BJ (cell line): ENCODE measurements at regions not wholly inside any gene's neighbourhood (a gene's known extent, or its start where the extent isn't known, plus 50 kb on each side); places are given as distances from the start of the nearest gene placed in this dataset.

ENCODE experiments used
- CTCF ChIA-PET: fragments of 350-600 bp; formaldehyde crosslinking; extraction: SDS; loops from one replicate; lab custom pipeline; 2021; ENCODE audit warnings: antibody characterized with exemption, inconsistent platforms; lab: Yijun Ruan, JAX
- POLR2A ChIA-PET: fragments of 300-600 bp; sonication (Branson Sonifier 250); formaldehyde crosslinking; extraction: SDS; loops from one replicate; lab custom pipeline; 2021; ENCODE audit warnings: antibody characterized with exemption; lab: Charles Lee
- DNase-seq: peaks from one replicate; pipeline ENCODE4 v3.0.0-alpha.2; 2011; ENCODE audit warnings: low read depth
- H3K27me3 ChIP-seq: 2 replicates; pipeline ENCODE4 v1.6.0; 2011; ENCODE audit warnings: low read length; ENCODE audit not compliant: control insufficient read depth, insufficient read depth
- H3K36me3 ChIP-seq: 2 replicates; pipeline ENCODE4 v1.5.1; 2011; ENCODE audit warnings: low read length; ENCODE audit not compliant: control insufficient read depth, insufficient read depth
- H3K4me3 ChIP-seq: 2 replicates; pipeline ENCODE4 v1.5.1; 2011; ENCODE audit warnings: low read depth, mild to moderate bottlenecking, control low read depth, low read length
- CTCF ChIP-seq: IDR thresholded peaks from 2 replicates; pipeline ENCODE4 v1.5.1; 2011; ENCODE audit warnings: low read depth, mild to moderate bottlenecking, control low read depth, inconsistent platforms, low read length, moderate library complexity; ENCODE audit not compliant: insufficient read depth

- POLR2A ChIA-PET, result no interaction called here
- no peak for TF ChIP-seq CTCF
- no peaks in the 10 kb centered on the region for H3K36me3 ChIP-seq
- DNase-seq, result no peak
- H3K27me3 ChIP-seq, result peaks cover 2% of the 10 kb centered on the region
- CTCF ChIA-PET, result interaction anchor here (0.9 kb wide), 1 partner anchor 15 kb away, joined by 4 read pairs; no protein-coding TSS in a partner anchor
- no peak overlapping the region for H3K4me3 ChIP-seq
Observed at GRCh38 chr11:95699631-95700470, 89.7 kb downstream of the FAM76B start.

GRCh38 chr11:95698676-95699557, 90.7 kb downstream of the FAM76B start:
- H3K27me3 ChIP-seq, result no peaks in the 10 kb centered on the region; the same call in 1 of the 2 replicates
- TF ChIP-seq CTCF, result no peak
- no peak for DNase-seq
- H3K4me3 ChIP-seq, result no peak overlapping the region
- H3K36me3 ChIP-seq, result no peaks in the 10 kb centered on the region
- CTCF ChIA-PET, result interaction anchor here (1.0 kb wide), 1 partner anchor 44 kb away, joined by 3 read pairs; no protein-coding TSS in a partner anchor
- POLR2A ChIA-PET, result no interaction called here

GRCh38 chr11:95697614-95698408, 91.8 kb downstream of the FAM76B start:
- CTCF ChIA-PET, result interaction anchor here (0.8 to 1.0 kb wide), 2 partner anchors 43 to 510 kb away, joined by 3 read pairs; no protein-coding TSS in a partner anchor
- Histone ChIP-seq H3K4me3 (no peak overlapping the region), H3K36me3 (no peaks in the 10 kb centered on the region), H3K27me3 (no peaks in the 10 kb centered on the region; the same call in 1 of the 2 replicates)
- POLR2A ChIA-PET, result no interaction called here
- no peak for TF ChIP-seq CTCF
- no peak for DNase-seq

- no peak for TF ChIP-seq CTCF
- Histone ChIP-seq H3K36me3 (no peaks in the 10 kb centered on the region), H3K4me3 (no peak overlapping the region), H3K27me3 (no peaks in the 10 kb centered on the region; the same call in 1 of the 2 replicates)
- CTCF ChIA-PET, result interaction anchor here (1.0 to 1.3 kb wide), 3 partner anchors 11 to 543 kb away, joined by 3 to 4 read pairs (median 3); no protein-coding TSS in a partner anchor
- no peak for DNase-seq
- POLR2A ChIA-PET, result no interaction called here
Observed at GRCh38 chr11:95695181-95695580, 94.4 kb downstream of the FAM76B start.
